ENCODE measurements at regions not wholly inside any gene's neighbourhood (a gene's known extent, or its start where the extent isn't known, plus 50 kb on each side); places are given as distances from the start of the nearest gene placed in this dataset.
"Not testable (repeated sequence)": the region's sequence is repeated elsewhere in the genome, so short reads cannot be mapped to it uniquely, and the experiment has no call there.

- H3K9me3 Mint-ChIP-seq: no peaks in the 10 kb centered on the region
- DNase-seq: no peak
- H3K4me3 Mint-ChIP-seq: no peak overlapping the region
Measured at GRCh38 chr4:17241835-17242234, 270.1 kb downstream of the QDPR start.

GRCh38 chr4:17238633-17239032 lies 273.3 kb downstream of the QDPR start:
- Mint-ChIP-seq H3K4me3 (no peak overlapping the region), H3K27ac (no peak overlapping the region), H3K4me1 (ENCODE audit: low read depth) (no peaks in the 10 kb centered on the region), H3K9me3 (no peaks in the 10 kb centered on the region), H3K36me3 (ENCODE audit: insufficient read depth in 2 of 2) (no peaks in the 10 kb centered on the region), H3K27me3 (ENCODE audit: low read depth) (no peaks in the 10 kb centered on the region)
- ATAC-seq (replicated peaks in 1 of 2): no peak
- DNase-seq: no peak

More at GRCh38 chr4:17241835-17242234, 270.1 kb downstream of the QDPR start:
- Mint-ChIP-seq H3K36me3 (ENCODE audit: insufficient read depth in 2 of 2) (no peaks in the 10 kb centered on the region), H3K27ac (no peak overlapping the region), H3K27me3 (ENCODE audit: low read depth) (no peaks in the 10 kb centered on the region), H3K4me1 (ENCODE audit: low read depth) (no peaks in the 10 kb centered on the region)
- ATAC-seq (replicated peaks in 1 of 2): no peak

GRCh38 chr4:17236686-17237085 lies 275.2 kb downstream of the QDPR start:
- ATAC-seq (replicated peaks in 1 of 2) (no peak), DNase-seq (no peak)
- Mint-ChIP-seq H3K36me3 (ENCODE audit: insufficient read depth in 2 of 2) (no peaks in the 10 kb centered on the region), H3K27ac (no peak overlapping the region), H3K4me1 (ENCODE audit: low read depth) (no peaks in the 10 kb centered on the region), H3K27me3 (ENCODE audit: low read depth) (no peaks in the 10 kb centered on the region), H3K9me3 (no peaks in the 10 kb centered on the region), H3K4me3 (no peak overlapping the region)

GRCh38 chr4:17234678-17235077 lies 277.2 kb downstream of the QDPR start:
- DNase-seq (no peak), ATAC-seq (replicated peaks in 1 of 2) (no peak)
- Mint-ChIP-seq H3K27me3 (ENCODE audit: low read depth) (no peaks in the 10 kb centered on the region), H3K9me3 (no peaks in the 10 kb centered on the region), H3K4me1 (ENCODE audit: low read depth) (no peaks in the 10 kb centered on the region), H3K36me3 (ENCODE audit: insufficient read depth in 2 of 2) (no peaks in the 10 kb centered on the region), H3K27ac (no peak overlapping the region), H3K4me3 (no peak overlapping the region)

GRCh38 chr4:17232566-17233253 lies 279.2 kb downstream of the QDPR start:
- H3K4me3 Mint-ChIP-seq: no peak overlapping the region
- no peaks in the 10 kb centered on the region for H3K36me3 Mint-ChIP-seq (ENCODE audit: insufficient read depth in 2 of 2)
- no peaks in the 10 kb centered on the region for H3K4me1 Mint-ChIP-seq (ENCODE audit: low read depth)
- DNase-seq (no peak), ATAC-seq (replicated peaks in 1 of 2) (no peak)
- no peak overlapping the region for H3K27ac Mint-ChIP-seq
- H3K9me3 Mint-ChIP-seq: no peaks in the 10 kb centered on the region
- no peaks in the 10 kb centered on the region for H3K27me3 Mint-ChIP-seq (ENCODE audit: low read depth)

GRCh38 chr4:17231880-17232475 lies 279.9 kb downstream of the QDPR start:
- DNase-seq; H3K4me3 Mint-ChIP-seq; ATAC-seq (replicated peaks in 1 of 2); H3K9me3 Mint-ChIP-seq; H3K27ac Mint-ChIP-seq; H3K36me3 Mint-ChIP-seq (ENCODE audit: insufficient read depth in 2 of 2); H3K27me3 Mint-ChIP-seq (ENCODE audit: low read depth); H3K4me1 Mint-ChIP-seq (ENCODE audit: low read depth): not testable (repeated sequence)

- Mint-ChIP-seq H3K27ac (no peak overlapping the region), H3K36me3 (ENCODE audit: insufficient read depth in 2 of 2) (no peaks in the 10 kb centered on the region), H3K4me3 (no peak overlapping the region), H3K9me3 (peaks cover 0 to 2% of the 10 kb centered on the region in 2 donors), H3K27me3 (ENCODE audit: low read depth) (no peaks in the 10 kb centered on the region), H3K4me1 (ENCODE audit: low read depth) (no peaks in the 10 kb centered on the region)
- no peak for DNase-seq
- ATAC-seq (replicated peaks in 1 of 2): no peak
Measured at GRCh38 chr4:17230727-17231126, 281.2 kb downstream of the QDPR start.

- Mint-ChIP-seq H3K27ac (no peak overlapping the region), H3K4me1 (ENCODE audit: low read depth) (no peaks in the 10 kb centered on the region), H3K9me3 (peaks cover 3 to 6% of the 10 kb centered on the region in 2 donors), H3K36me3 (ENCODE audit: insufficient read depth in 2 of 2) (peaks cover 2% of the 10 kb centered on the region in 2 donors), H3K4me3 (no peak overlapping the region), H3K27me3 (ENCODE audit: low read depth) (no peaks in the 10 kb centered on the region)
- no peak for ATAC-seq (replicated peaks in 1 of 2)
- no peak for DNase-seq
Measured at GRCh38 chr4:17220816-17221215, 291.1 kb downstream of the QDPR start.

- no peak for ATAC-seq (replicated peaks in 1 of 2)
- Mint-ChIP-seq H3K36me3 (ENCODE audit: insufficient read depth in 2 of 2) (peaks cover 2 to 4% of the 10 kb centered on the region in 2 donors), H3K27ac (no peak overlapping the region), H3K27me3 (ENCODE audit: low read depth) (no peaks in the 10 kb centered on the region), H3K4me3 (no peak overlapping the region), H3K9me3 (peaks cover 3 to 4% of the 10 kb centered on the region in 2 donors), H3K4me1 (ENCODE audit: low read depth) (no peaks in the 10 kb centered on the region)
- DNase-seq: no peak
Measured at GRCh38 chr4:17218786-17219185, 293.1 kb downstream of the QDPR start.

GRCh38 chr4:17206829-17207801 lies 304.8 kb downstream of the QDPR start:
- peaks cover 0 to 5% of the 10 kb centered on the region in 2 donors for H3K36me3 Mint-ChIP-seq (ENCODE audit: insufficient read depth in 2 of 2)

GRCh38 chr4:17204908-17205307 lies 306.5 kb upstream of the LDB2 start:
- H3K9me3 Mint-ChIP-seq: peaks cover 4% of the 10 kb centered on the region in 2 donors
- H3K27me3 Mint-ChIP-seq (ENCODE audit: low read depth): peaks cover 40% of the 10 kb centered on the region
- H3K4me3 Mint-ChIP-seq: no peak overlapping the region
- DNase-seq (no peak), ATAC-seq (replicated peaks in 1 of 2) (no peak)
- peaks cover 0 to 5% of the 10 kb centered on the region in 2 donors for H3K36me3 Mint-ChIP-seq (ENCODE audit: insufficient read depth in 2 of 2)
- H3K4me1 Mint-ChIP-seq (ENCODE audit: low read depth): no peaks in the 10 kb centered on the region
- H3K27ac Mint-ChIP-seq: no peak overlapping the region

More at GRCh38 chr4:17206829-17207801, 304.8 kb downstream of the QDPR start:
- H3K4me1 Mint-ChIP-seq (ENCODE audit: low read depth): no peaks in the 10 kb centered on the region
- peaks cover 4% of the 10 kb centered on the region in 2 donors for H3K9me3 Mint-ChIP-seq
- no peak for DNase-seq
- ATAC-seq (replicated peaks in 1 of 2): no peak
- H3K27ac Mint-ChIP-seq: no peak overlapping the region
- no peak overlapping the region for H3K4me3 Mint-ChIP-seq
- H3K27me3 Mint-ChIP-seq (ENCODE audit: low read depth): peaks cover 23% of the 10 kb centered on the region

- H3K4me1 Mint-ChIP-seq (ENCODE audit: low read depth): no peaks in the 10 kb centered on the region
- H3K4me3 Mint-ChIP-seq: no peak overlapping the region
- peaks cover 45% of the 10 kb centered on the region for H3K27me3 Mint-ChIP-seq (ENCODE audit: low read depth)
- peaks cover 0 to 5% of the 10 kb centered on the region in 2 donors for H3K36me3 Mint-ChIP-seq (ENCODE audit: insufficient read depth in 2 of 2)
- no peak for DNase-seq
- peaks cover 4% of the 10 kb centered on the region in 2 donors for H3K9me3 Mint-ChIP-seq
- no peak for ATAC-seq (replicated peaks in 1 of 2)
- H3K27ac Mint-ChIP-seq: no peak overlapping the region
Measured at GRCh38 chr4:17203797-17204196, 305.4 kb upstream of the LDB2 start.

GRCh38 chr4:17197070-17197469 lies 298.6 kb upstream of the LDB2 start:
- H3K4me1 Mint-ChIP-seq (ENCODE audit: low read depth): no peaks in the 10 kb centered on the region
- peaks cover 29% of the 10 kb centered on the region for H3K27me3 Mint-ChIP-seq (ENCODE audit: low read depth)
- H3K27ac Mint-ChIP-seq: no peak overlapping the region
- no peaks in the 10 kb centered on the region for H3K36me3 Mint-ChIP-seq (ENCODE audit: insufficient read depth in 2 of 2)
- DNase-seq (no peak), ATAC-seq (replicated peaks in 1 of 2) (no peak)
- no peaks in the 10 kb centered on the region for H3K9me3 Mint-ChIP-seq
- no peak overlapping the region for H3K4me3 Mint-ChIP-seq
